HG02870 (cell line): ENCODE measurements at regions not wholly inside any gene's neighbourhood (a gene's known extent, or its start where the extent isn't known, plus 50 kb on each side); places are given as distances from the start of the nearest gene placed in this dataset.

Source experiments
- ATAC-seq: cut with Tn5 transposase; IDR thresholded peaks from one replicate; pipeline ENCODE4 v1.9.1; 2021; ENCODE audit warnings: mild to moderate bottlenecking, moderate library complexity; ENCODE audit not compliant: unreplicated experiment

DNA sequence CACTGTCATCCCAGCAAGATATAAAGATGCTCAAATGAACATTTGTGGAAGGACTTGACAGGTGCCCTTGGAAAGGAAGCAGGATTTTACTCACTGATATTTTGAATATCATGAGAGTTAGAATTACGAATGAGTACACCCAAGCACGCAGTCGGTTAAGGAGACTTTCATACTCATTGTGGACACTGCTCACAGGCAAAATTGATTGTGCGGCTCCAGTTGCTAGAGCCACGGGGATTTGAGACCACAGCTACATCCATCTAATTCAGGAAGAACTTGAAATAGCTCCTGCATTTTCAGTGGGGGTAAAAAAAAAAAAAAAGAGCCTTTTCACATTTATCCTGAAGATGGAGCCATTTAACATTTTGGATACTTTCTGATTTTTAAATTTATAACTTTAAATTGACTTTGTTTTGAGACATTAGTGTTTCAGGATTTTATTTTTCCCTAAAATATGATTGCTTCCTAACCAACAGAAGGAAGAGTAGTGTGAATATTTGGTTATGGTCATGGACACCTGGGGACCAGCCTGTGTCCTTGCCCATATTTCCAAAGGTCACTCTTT is 1080.1 kb upstream of the EEF2KMT start:
- no peak for ATAC-seq

DNA sequence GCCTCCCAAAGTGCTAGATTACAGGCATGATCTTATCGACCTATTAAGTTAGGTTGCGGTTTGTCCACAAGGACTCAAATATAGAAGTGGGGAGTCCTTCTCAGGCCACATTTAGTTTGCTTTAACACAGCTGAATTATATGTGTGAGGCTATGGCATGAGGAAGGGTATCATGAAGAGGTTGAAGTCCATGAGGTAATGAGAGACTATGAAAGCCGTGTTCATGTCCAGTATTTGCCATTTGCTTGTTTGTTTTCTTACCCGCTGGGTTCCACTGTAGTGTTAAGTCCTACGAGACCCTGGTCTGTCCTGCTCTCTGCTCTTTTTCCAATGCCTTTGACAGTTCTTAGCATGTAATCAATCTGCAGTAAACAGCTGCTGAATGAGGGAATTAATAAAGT is 1072.4 kb upstream of the EEF2KMT start:
- no peak for ATAC-seq

DNA sequence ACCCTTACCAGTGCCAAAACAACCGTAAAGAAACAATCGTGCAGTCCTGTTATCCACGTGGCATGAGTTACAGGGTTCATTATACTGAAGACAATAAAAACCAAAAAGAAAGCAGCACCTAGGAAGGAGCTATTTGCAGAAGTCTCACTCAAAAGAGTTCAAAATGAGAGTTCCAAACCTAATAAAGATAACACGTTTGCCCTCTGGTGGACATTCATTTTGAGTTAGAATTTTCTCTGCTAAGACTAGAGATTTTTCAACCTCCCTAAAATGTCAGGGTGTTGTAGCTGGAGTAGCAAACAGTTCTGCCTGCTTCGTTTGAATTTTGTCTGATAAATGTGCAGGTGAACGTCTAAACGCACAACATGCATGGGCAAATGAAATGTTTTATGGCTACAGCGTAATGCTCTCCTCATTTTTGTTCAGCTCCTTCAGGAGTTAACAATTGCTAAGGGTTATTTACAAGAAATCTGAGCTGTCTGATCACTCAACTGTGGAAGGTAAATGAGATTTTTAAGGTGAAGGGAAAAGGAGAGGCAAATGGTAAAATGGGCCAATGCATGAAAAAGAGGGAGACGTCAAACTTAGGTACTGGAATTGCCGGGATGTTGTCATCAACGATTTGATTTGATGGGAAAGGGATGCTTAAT is 1067.9 kb upstream of the EEF2KMT start:
- ATAC-seq = no peak

DNA sequence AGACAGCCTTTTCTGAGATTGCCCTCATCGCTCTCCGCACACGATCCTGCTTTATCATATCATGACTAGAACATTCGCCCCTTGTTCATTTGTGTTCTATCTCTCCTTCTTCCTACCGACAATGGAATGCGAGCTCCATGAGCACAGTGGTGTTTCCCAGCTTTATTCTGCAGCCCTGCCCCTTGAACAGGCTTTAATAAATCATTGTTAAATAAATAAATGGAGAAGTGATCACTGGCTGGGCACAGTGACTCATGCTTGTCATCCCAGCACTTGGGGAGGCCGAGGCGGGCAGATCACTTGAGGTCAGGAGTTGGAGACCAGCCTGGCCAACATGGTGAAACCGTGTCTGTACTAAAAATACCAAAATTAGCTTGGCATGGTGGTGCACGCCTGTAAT is 1063.3 kb upstream of the EEF2KMT start:
- no peak for ATAC-seq

DNA sequence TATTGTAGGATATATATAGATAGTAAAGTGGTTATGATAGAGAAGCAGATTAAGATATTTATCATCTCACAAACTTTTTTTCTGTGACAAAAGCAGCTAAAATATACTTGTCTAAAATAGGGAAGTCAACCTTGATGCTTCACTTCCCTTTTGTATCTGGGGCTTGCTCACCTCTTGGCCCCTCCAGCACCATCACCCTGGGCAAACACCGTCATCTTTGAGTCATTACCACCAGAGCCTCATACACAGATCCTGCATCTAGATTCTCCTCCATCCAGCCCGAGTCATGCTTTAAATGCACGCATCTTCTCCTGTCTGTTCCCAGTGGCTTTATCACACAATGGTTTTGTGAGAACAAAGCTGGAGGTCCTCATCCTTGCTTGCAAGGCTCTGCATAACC is 1062.7 kb upstream of the EEF2KMT start:
- ATAC-seq = no peak

DNA sequence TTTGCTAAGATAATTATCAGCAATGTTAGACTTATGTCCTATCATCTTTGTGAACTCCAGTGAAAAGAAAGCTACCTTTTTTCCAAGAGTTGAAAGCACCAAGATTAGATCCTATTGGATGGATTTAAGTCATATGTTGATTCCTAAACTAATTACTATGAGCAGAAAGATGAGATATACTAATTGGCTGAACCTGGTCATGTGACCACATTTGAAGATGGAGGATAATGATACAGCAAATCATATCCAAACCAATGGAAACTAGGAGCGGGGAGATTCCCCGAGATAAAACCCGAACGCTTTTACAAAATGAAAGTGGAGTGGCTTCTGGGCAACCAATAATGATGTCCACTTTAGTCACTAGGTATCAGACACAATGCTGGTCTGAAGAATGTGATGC is 1060.2 kb upstream of the EEF2KMT start:
- ATAC-seq = no peak

DNA sequence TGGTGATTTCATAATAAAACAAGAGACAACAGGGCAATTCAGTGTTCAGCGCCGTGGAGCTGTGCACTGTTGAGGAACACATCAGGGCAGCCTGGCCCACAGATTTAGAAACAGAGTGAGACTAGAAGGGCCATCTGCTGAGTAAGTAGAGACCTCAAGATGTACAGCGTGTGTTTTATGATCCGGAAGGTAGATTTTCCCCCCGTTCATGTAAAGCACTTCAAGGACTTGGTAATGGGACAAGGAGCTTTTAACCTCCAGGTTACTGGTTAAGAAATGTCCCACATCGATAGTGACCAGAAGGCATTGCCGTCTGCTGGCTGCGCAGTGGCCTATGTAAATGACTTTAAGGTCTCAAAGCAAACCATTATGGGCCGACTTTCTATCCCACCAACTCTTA is 1057.7 kb upstream of the EEF2KMT start:
- no peak for ATAC-seq

DNA sequence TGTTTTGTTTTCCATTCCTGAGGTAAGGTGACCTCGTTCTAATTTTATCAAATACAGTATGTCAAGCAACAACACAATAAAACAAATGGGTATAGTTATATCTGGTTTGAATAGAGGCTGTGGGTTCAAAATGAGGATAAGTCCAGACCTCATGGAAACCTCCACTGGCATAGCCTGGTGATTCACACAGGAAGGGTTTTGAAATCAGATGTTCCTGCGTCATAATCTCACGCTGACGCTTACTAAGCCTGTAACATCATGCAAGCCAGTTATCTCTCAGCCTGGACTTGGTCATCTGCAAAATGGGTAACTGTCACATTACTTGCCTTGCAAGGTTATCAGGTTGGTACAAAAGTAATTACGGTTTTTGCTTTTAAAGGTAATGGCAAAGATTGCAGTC is 1056.3 kb upstream of the EEF2KMT start:
- no peak for ATAC-seq

DNA sequence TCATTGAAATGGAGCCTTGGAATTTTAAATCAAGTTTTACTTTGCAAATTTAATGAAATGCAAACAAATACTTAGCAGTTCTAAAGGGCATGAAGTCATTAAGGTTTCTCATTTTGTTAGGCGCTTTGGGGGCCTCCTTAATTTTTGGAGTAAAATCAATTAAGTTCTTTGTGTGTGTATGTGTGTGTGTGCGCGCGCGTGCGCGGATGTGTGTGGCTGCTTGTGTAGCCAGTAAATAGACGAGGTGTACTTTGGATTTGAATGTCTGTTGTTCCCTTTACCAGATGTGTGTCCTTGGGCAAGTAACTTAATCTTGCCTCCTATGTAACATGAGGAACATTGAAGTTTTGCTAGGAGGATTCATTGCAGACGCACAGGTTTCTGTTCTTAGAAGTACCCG is 1051.4 kb upstream of the EEF2KMT start:
- ATAC-seq = no peak

DNA sequence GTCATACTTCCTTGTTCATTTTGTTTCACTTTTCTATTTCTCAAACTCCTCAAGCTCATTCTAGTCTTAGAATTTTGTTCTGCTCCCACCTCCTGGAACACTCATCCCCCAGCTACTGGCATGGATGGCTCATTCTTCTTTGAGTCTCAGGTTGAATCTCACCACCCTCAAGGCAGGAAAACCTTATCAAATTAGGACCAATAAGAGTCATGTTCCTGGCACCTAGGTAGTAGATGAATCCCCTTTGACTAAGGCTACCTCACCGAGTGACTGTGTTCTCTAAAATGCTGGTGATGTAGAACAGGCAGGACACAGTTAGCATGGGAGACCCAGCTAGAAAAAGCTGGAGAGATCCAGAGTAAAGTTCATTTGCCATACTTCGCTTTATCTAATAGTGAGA is 1050.8 kb upstream of the EEF2KMT start:
- no peak for ATAC-seq

DNA sequence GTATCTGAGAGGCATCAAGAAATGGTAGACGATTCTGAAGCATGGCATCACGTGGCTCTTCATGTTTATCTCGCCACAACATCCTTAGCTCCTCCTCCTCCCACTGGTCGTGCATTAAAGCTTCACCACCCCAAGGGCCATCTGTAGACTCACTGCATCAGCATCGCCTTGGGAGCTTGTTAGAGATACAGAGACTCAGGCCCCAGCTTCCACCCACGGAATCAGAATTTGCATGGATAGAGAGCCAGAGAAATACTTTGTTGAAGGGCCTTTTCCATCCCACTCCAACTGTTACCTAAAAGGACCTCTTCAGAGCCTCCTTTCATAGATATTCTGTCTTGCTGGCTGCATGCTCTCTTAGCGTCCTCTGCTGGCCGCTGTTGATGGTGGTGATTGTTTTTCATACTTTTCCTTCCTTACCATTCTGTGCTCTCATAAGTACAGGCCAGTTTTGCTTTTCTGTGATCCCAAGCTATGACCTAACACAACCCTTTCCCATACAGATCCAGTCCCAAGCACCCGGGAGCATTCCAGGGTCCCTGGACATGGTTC is 1049.4 kb upstream of the EEF2KMT start:
- ATAC-seq = no peak

DNA sequence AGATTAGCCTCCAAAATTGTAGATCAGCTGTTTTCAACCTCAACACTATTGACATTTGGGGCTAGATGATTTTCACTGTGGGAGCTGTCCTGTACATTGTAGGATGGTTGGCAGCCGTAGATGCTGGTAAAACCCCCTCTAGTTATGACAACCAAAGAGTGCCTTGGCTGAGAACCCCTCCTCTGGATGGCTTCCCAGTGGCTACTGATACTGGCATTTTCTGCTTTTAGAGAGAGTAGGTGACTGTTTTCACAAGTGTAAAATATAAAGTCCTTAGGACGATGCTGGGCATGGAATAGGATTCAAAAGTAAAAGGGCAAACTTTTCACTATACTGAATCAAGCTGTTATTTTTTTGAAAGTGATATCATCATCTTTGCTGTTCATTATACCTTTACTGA is 1048.8 kb upstream of the EEF2KMT start:
- no peak for ATAC-seq

DNA sequence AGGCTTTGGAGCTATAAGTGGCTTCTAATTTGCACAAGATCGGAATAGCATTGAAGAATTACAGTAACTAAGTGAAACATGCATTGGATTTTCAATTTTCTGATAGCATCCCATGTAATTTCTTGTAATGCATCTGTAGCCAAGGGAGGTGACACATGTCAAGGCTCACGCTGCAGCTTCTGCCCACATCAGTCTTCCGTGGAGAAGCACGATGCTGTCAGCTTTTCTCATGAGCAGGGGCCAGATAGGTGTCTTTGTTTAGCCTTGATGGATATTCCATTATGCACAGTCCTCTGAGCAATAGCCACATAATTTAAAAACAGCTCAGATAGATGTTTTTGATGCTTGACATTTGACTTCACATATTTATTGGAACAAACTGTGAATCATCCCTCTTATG is 1046.9 kb upstream of the EEF2KMT start:
- ATAC-seq = no peak

DNA sequence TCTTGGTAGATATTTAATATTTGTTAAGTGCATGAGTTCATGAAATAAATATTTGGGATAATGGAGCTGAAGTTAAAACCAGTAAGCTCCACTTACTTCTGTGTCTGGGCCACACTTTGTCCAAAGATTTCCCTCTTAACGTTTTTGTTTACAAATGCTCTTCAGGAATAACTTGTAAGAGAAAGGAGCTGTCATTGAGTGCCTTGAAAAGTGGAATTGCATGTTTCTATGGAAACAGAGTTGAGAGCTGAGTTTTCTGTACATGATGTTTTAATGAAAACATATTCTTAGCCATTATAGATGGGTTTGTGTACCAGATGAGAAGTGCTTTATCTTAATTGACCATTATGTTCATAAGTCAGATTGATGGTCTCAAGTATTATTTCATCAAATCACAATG is 1045.4 kb upstream of the EEF2KMT start:
- no peak for ATAC-seq

DNA sequence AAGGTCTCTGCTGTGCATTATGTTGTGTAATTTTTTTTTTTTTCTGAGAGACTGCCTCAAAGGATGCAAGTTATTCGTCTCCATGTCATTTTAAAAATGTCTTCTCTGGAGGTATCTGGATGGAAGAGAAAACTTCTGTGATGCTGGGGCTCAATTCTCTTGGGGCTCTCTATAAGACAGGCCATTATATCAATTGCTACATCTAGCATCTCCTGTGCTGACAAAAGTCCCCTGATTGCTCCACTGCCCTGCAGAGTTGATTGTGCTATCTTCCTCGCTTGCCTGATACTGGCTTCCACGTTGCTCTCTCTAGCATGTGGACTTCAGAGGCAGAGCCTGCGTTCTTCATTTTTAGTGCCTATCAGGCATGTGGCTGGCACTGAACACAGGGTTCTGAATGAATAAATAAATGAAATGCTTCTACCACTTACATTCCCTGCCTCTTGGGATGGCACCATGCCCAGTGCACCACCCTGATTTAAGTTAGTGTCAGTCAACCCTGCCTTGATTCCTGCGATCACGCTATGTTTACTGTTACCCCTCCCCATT is 1035.5 kb upstream of the EEF2KMT start:
- no peak for ATAC-seq

DNA sequence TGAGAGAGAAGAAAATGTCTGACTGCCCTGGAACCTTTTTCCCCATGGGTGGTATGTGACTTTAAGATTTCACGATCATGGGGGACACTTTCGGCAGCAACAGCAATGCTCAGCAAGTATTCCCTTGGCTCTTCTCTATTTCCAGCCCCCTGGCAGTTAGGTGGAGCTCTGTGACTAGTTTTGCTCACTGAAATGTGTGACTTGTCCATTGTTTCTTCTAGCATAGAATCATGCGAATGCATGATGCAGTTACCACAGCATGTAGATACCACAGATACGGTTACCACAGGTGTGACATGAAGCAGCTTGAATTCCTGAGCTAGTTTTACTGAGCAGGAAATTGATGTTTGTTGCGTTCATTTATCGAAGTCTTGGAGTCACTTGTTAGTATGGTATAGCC is 1034.5 kb upstream of the EEF2KMT start:
- no peak for ATAC-seq

DNA sequence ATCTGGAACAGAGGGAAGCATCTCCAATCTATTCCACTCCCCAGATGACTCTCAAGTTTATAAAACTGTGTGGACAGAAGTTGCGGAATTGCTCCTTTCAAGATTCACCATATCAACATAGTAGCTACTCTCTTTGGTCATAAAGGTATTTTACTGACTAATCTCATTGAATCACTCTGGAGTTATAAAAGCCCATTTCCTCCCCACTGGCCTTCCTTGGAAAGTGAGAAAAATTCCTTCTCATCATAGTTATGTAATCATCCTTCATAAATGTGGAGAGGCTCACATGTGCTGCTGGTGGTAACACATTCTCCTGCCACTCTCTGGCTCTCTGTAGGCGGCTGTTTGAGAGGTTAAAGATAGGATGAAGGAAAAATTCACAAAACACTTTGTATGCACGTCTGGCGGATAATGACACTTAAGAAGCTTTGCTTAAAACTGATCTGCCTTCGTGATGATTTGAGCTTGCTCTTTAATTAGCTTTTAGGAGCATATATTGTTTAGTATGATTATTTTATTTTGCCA is 1034.0 kb upstream of the EEF2KMT start:
- no peak for ATAC-seq

DNA sequence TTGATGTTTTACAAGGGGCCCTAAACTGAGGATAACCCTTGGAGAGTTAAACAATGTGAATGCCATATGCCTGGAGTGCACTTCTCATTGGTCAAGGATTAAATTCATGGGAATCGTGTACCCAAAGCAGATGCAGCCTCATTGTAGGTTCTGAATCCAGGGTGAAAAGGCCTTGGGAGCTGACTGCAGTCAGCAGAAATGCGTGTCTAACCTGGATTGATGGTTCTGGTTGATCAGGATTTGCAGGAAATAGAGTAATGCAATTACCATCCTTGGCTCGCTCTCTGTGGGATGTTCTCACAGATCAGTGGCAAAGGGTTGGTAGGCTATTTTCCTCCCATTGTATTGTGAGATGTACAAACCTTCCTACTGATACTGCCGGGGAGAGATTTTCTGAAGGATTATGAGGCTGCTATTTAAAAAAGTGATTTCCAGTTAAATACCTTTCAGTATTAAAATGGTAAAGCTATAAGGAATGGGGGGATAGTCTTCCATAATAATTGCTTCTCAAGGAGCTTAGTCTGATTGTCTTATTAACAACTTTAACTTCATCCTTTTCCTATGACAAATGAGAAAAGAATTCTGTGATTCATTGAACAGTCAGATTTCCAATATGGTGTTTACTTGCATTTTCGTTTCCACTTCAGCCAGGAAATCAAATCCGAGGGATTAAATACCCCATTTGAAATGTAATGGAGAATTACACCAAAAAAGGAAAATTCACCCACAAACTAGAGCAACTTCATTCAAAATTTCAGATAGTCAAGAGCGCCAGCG is 1028.1 kb upstream of the EEF2KMT start:
- ATAC-seq = no peak

DNA sequence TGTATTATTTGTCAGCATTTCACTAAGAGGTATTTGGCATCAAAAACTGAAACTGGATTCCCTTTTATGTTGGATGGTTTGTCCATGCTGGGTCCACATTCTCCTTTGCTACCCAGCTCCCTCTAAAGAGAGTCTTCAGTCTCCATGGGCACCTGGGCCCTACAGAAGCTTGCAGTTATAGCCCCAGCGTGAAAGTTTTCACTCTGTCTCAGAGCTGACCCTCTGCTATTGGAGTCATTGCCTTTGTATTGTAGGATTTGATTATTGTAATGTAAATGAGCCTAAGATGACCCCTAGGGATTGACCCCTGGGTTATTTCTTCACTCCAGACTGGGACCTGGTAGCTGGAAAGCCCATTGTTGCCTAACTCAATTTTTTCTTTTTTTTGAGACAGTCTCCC is 1026.5 kb upstream of the EEF2KMT start:
- no peak for ATAC-seq

DNA sequence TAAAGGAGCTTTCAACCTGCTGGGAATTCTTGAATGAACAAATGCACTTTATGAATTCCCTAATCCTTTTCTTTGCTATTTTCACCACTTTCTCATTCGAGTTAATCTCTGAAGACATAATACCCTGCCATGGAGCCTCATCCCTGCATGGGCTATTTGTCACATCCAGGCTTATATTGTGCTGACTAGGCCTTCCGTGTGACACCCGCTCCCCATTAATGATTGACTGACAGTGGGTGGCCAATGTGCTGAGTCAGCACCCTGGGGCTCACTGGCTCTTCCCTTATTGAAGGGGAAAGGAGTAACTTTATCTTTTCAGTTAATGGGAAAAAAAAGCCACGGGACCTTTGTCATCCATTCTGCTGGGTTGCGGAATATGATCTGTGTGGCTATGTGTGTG is 1024.8 kb upstream of the EEF2KMT start:
- no peak for ATAC-seq

DNA sequence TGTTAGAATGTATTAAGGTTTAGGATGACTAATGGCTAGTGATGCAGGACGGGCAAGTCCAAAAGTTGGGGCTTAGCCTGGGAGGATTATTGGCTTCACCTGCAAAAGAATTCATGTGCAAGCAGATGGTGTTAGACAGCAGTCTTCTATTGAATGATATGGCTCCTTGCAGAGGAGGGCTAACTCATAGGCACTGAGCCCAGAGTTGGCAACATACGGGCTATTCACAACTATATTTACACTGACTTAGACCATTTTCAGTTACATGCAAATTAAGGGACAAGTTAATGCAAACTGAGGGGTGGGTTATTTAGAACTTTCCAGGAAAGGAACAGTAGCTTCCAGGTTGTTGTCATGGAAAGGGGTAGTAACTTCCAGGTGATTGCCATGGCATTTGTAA is 1017.1 kb upstream of the EEF2KMT start:
- no peak for ATAC-seq

DNA sequence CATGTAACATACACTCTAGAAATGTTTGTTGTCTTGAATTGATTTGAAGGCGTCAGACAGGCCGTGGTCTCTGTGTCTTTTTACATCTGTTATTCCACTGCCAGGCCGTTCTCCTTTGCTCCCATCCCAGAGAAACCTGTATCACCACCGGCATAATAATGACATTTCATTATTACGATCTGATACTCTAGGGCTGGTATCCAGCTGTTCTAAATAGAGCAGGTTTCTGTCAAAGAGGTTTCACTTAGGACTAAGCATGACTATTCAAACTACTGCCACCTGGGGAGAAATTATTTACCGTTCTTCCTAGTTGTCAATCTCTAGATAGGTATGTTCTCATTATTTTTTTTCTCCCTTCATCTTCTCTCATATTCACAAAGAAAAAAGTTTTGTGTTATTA is 1016.2 kb upstream of the EEF2KMT start:
- ATAC-seq = no peak
